ENCODE measurements at regions not wholly inside any gene's neighbourhood (a gene's known extent, or its start where the extent isn't known, plus 50 kb on each side); places are given as distances from the start of the nearest gene placed in this dataset.

DNA sequence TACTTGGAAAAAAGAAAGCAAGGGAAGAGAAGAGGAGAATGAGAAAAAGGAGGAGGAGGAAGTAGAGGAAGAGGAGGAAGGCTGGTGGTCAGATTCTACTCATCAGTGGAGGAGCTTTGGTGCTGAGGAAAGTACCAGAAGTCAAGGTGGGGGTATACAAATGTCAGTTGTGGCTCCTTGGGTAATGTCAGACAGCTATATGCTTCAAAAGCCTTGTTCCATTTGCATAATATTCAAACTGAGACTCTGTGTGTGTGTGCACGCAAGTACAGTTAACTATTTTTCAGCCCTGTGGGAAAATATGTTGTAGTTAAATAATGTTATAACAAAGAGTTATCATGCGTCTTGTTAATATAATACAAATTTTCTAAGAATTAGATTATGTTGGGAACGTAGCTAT, 609.7 kb downstream of the PDCD6IP start:
- H3K36me3 ChIP-seq (ENCODE audit: insufficient read depth), result no peaks in the 10 kb centered on the region
- H3K79me2 ChIP-seq (ENCODE audit: insufficient read depth, low read depth), result no peaks in the 10 kb centered on the region
- H3K4me2 ChIP-seq, result no peak overlapping the region
- no peak overlapping the region for H2AFZ ChIP-seq (ENCODE audit: low read depth)
- no peak overlapping the region for H3K4me3 ChIP-seq (IDR thresholded peaks at IDR 0.05; ENCODE audit: insufficient read depth, low read depth, low read length)
- TF ChIP-seq, protein P1, sequence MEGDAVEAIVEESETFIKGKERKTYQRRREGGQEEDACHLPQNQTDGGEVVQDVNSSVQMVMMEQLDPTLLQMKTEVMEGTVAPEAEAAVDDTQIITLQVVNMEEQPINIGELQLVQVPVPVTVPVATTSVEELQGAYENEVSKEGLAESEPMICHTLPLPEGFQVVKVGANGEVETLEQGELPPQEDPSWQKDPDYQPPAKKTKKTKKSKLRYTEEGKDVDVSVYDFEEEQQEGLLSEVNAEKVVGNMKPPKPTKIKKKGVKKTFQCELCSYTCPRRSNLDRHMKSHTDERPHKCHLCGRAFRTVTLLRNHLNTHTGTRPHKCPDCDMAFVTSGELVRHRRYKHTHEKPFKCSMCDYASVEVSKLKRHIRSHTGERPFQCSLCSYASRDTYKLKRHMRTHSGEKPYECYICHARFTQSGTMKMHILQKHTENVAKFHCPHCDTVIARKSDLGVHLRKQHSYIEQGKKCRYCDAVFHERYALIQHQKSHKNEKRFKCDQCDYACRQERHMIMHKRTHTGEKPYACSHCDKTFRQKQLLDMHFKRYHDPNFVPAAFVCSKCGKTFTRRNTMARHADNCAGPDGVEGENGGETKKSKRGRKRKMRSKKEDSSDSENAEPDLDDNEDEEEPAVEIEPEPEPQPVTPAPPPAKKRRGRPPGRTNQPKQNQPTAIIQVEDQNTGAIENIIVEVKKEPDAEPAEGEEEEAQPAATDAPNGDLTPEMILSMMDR (conservative IDR thresholded peaks at IDR 0.05; ENCODE audit: low read depth, low read length), result no peak
- no peaks in the 10 kb centered on the region for H3K4me1 ChIP-seq (ENCODE audit: low read depth, poor library complexity, severe bottlenecking)
- H4K20me1 ChIP-seq (ENCODE audit: insufficient read depth), result no peaks in the 10 kb centered on the region
- H3K27me3 ChIP-seq (ENCODE audit: insufficient read depth, low read depth), result no peaks in the 10 kb centered on the region
- no peak overlapping the region for H3K9ac ChIP-seq
- H3K27ac ChIP-seq, result no peak overlapping the region

DNA sequence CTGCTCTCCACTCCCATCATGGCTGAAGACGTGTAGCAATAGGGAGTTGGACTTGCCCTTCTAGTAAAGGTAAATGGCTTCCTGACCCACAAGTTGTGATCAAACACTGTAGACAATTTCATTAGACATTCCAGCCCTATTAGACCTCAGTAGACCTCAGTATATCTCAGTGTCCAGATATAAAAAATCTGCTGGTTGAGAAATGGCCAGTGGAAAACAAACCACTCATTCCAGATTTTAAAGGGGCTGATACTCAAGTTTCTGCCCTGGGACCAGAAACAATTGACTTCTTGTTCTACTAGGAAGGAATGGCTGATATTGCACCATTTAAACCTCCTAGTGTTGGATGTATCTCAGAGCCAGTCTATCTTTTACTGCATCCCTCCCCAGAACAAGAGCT, 613.2 kb downstream of the PDCD6IP start:
- TF ChIP-seq, protein P1 (conservative IDR thresholded peaks at IDR 0.05; ENCODE audit: low read depth, low read length), result no peak
- H3K79me2 ChIP-seq (ENCODE audit: insufficient read depth, low read depth), result no peaks in the 10 kb centered on the region
- no peaks in the 10 kb centered on the region for H3K36me3 ChIP-seq (ENCODE audit: insufficient read depth)
- no peak overlapping the region for H3K9ac ChIP-seq
- H4K20me1 ChIP-seq (ENCODE audit: insufficient read depth), result no peaks in the 10 kb centered on the region
- H3K4me3 ChIP-seq (IDR thresholded peaks at IDR 0.05; ENCODE audit: insufficient read depth, low read depth, low read length), result no peak overlapping the region
- no peak overlapping the region for H3K27ac ChIP-seq
- no peak overlapping the region for H2AFZ ChIP-seq (ENCODE audit: low read depth)
- no peaks in the 10 kb centered on the region for H3K27me3 ChIP-seq (ENCODE audit: insufficient read depth, low read depth)
- no peaks in the 10 kb centered on the region for H3K4me1 ChIP-seq (ENCODE audit: low read depth, poor library complexity, severe bottlenecking)
- H3K4me2 ChIP-seq, result no peak overlapping the region

DNA sequence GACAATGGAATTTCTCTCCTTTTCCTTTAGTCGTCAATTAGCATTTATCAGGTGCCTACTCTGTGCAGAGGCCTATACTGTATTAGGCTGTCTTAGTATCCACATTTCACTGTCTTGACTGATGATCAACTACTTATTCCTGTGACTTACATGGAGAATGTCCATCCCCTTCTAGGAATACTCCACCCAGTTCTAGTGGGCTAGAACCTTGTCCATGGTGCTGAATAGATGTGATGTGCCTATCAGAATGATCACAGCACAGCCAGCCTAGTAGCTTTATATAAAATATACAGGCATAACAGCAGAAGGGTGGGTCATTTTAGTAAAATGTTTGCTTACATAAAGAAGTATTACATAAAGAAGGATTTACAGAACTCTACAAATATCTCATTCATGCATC, 621.4 kb downstream of the PDCD6IP start:
- no peak overlapping the region for H3K4me2 ChIP-seq
- no peak overlapping the region for H3K4me3 ChIP-seq (IDR thresholded peaks at IDR 0.05; ENCODE audit: insufficient read depth, low read depth, low read length)
- no peaks in the 10 kb centered on the region for H3K4me1 ChIP-seq (ENCODE audit: low read depth, poor library complexity, severe bottlenecking)
- H3K9ac ChIP-seq, result no peak overlapping the region
- H4K20me1 ChIP-seq (ENCODE audit: insufficient read depth), result no peaks in the 10 kb centered on the region
- H3K27ac ChIP-seq, result no peak overlapping the region
- no peaks in the 10 kb centered on the region for H3K27me3 ChIP-seq (ENCODE audit: insufficient read depth, low read depth)
- no peak overlapping the region for H2AFZ ChIP-seq (ENCODE audit: low read depth)
- TF ChIP-seq, protein P1 (conservative IDR thresholded peaks at IDR 0.05; ENCODE audit: low read depth, low read length), result no peak
- H3K36me3 ChIP-seq (ENCODE audit: insufficient read depth), result no peaks in the 10 kb centered on the region
- H3K79me2 ChIP-seq (ENCODE audit: insufficient read depth, low read depth), result no peaks in the 10 kb centered on the region

DNA sequence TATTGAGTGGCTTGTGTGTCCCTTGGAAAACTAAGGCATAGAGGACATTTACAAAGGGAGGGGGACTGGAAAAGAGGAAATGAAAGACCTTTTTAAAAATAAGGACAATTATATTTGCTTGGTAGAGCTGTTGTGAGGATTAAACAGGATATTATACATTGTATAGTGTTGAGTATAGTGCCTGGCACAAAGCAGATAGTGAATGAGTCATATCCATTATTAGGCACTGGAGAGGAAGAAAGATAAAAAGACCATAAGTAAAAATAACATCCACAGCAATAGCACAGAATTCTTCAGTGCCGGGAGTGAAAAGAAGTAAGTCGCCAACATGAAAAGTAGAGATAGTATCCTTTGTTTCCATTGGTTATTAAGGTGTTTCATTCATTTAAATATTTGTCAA, 623.3 kb downstream of the PDCD6IP start:
- H3K4me2 ChIP-seq, result no peak overlapping the region
- no peak overlapping the region for H2AFZ ChIP-seq (ENCODE audit: low read depth)
- no peak overlapping the region for H3K4me3 ChIP-seq (IDR thresholded peaks at IDR 0.05; ENCODE audit: insufficient read depth, low read depth, low read length)
- no peak overlapping the region for H3K27ac ChIP-seq
- H3K4me1 ChIP-seq (ENCODE audit: low read depth, poor library complexity, severe bottlenecking), result no peaks in the 10 kb centered on the region
- H3K79me2 ChIP-seq (ENCODE audit: insufficient read depth, low read depth), result no peaks in the 10 kb centered on the region
- H3K36me3 ChIP-seq (ENCODE audit: insufficient read depth), result no peaks in the 10 kb centered on the region
- no peak overlapping the region for H3K9ac ChIP-seq
- TF ChIP-seq, protein P1 (conservative IDR thresholded peaks at IDR 0.05; ENCODE audit: low read depth, low read length), result no peak
- H3K27me3 ChIP-seq (ENCODE audit: insufficient read depth, low read depth), result no peaks in the 10 kb centered on the region
- no peaks in the 10 kb centered on the region for H4K20me1 ChIP-seq (ENCODE audit: insufficient read depth)

DNA sequence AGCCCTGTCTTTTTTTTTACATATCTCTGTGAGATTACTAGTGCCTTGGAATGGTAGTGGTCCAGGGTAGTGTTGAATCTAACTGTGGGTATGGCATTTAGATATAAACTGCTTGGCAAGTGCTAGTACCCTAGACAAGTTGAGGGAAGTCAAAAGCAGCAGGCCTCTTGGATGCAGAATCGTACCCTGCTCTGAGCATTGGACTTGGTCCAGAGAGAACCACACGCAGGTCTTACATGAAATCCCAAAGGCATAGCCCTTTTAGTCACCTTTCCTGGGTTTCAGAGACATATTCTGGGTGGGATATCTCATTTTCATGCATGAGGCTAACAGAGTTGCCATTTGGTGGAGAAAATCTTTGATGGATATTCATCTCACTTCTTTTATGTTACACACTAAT, 641.4 kb downstream of the PDCD6IP start:
- Histone ChIP-seq H2AFZ (ENCODE audit: low read depth) (no peak overlapping the region), H3K4me1 (ENCODE audit: low read depth, poor library complexity, severe bottlenecking) (no peaks in the 10 kb centered on the region), H3K4me3 (IDR thresholded peaks at IDR 0.05; ENCODE audit: insufficient read depth, low read depth, low read length) (no peak overlapping the region), H3K4me2 (no peak overlapping the region), H3K36me3 (ENCODE audit: insufficient read depth) (no peaks in the 10 kb centered on the region), H3K79me2 (ENCODE audit: insufficient read depth, low read depth) (no peaks in the 10 kb centered on the region), H4K20me1 (ENCODE audit: insufficient read depth) (no peaks in the 10 kb centered on the region), H3K27ac (no peak overlapping the region), H3K27me3 (ENCODE audit: insufficient read depth, low read depth) (no peaks in the 10 kb centered on the region), H3K9ac (no peak overlapping the region)
- TF ChIP-seq, protein P1 (conservative IDR thresholded peaks at IDR 0.05; ENCODE audit: low read depth, low read length), result no peak

All from KMS-11 (cell line).